ENCODE measurements at regions not wholly inside any gene's neighbourhood (a gene's known extent, or its start where the extent isn't known, plus 50 kb on each side); places are given as distances from the start of the nearest gene placed in this dataset.
"Not testable (repeated sequence)": the region's sequence is repeated elsewhere in the genome, so short reads cannot be mapped to it uniquely, and the experiment has no call there.

GRCh38 chr14:106727962-106728361 is 1201.6 kb downstream of the TMEM121 start:
- DNase-seq (ENCODE audit: low read depth): not testable (repeated sequence)

DNA sequence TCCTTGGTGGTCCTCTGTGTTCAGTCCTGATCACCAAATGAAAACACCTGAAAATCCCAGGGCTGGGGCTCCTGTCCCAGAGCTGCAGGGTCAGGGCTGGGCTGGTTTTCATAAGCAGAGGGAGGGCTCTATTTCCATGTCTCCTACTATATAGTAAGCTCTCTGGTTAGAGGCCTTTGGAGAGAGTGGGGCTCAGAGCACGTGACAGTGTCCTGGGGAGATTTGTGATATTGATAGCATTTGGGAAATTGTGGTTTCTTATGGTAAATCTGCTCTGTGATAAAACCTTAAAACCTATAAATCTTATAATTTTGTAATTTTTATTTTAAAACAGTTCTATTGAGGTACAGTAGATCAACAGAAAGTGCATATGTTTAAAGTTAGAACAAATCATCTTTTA is 1202.2 kb downstream of the TMEM121 start:
- DNase-seq (ENCODE audit: low read depth): no peak

GRCh38 chr14:106729551-106729950 is 1203.2 kb downstream of the TMEM121 start:
- DNase-seq (ENCODE audit: low read depth): no peak

- DNase-seq (ENCODE audit: low read depth): no peak
Measured at GRCh38 chr14:106733771-106734170, 1207.4 kb downstream of the TMEM121 start.

DNA sequence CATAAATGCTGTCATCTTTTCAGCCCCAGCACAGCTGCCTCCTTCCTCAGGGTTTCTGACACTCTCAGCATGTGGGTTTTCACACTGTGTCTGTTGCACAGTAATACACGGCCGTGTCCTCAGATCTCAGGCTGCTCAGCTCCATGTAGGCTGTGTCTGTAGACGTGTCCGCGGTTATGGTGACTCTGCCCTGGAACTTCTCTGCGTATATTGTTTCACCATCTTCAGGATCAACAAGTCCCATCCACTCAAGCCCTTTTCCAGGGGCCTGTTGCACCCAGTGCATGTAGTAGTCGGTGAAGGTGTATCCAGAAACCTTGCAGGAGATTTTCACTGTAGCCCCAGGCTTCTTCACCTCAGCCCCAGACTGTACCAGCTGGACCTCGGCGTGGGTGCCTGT is 1210.6 kb downstream of the TMEM121 start:
- no peak for DNase-seq (ENCODE audit: low read depth)

- DNase-seq (ENCODE audit: low read depth): no peak
Measured at GRCh38 chr14:106738075-106738474, 1211.7 kb downstream of the TMEM121 start.

GRCh38 chr14:106738598-106739258 is 1212.3 kb downstream of the TMEM121 start:
- DNase-seq (ENCODE audit: low read depth): not testable (repeated sequence)

DNA sequence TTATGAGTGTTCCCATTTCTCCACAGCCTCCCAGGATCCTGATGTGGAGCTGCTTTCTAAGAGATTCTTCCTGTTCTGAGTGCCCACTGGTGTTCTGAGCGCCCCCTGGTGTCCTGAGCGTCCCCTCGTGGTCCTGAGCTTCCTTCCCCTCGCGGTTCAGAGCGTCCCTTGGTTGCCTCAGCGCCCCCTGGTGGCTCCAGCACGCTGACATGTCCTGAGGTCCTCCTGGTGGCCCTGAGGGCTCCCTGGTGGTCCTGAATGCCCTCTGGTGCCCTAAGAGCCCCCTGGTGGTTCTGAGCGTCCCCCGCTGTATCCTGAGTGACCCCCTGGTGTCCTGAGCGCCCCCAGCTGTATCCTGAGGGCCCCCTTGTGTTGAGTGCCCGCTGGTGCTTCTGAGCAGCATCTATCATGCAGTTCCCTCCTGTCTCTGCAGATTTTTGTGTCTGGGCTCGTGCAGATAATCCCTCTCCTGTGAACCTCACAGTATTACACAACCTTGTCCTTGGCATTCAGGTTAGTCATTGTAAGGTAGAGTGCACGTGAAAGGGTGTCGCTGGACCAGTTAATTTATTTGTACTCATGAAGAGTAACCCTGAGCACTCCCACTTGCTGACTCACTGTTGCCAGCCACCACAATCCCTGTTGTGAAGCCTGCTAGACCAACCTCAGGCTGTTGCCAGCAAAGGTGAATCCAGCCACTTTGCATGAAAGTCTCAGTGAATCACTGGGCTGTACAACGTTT is 1214.9 kb downstream of the TMEM121 start:
- DNase-seq (ENCODE audit: low read depth): not testable (repeated sequence)

DNA sequence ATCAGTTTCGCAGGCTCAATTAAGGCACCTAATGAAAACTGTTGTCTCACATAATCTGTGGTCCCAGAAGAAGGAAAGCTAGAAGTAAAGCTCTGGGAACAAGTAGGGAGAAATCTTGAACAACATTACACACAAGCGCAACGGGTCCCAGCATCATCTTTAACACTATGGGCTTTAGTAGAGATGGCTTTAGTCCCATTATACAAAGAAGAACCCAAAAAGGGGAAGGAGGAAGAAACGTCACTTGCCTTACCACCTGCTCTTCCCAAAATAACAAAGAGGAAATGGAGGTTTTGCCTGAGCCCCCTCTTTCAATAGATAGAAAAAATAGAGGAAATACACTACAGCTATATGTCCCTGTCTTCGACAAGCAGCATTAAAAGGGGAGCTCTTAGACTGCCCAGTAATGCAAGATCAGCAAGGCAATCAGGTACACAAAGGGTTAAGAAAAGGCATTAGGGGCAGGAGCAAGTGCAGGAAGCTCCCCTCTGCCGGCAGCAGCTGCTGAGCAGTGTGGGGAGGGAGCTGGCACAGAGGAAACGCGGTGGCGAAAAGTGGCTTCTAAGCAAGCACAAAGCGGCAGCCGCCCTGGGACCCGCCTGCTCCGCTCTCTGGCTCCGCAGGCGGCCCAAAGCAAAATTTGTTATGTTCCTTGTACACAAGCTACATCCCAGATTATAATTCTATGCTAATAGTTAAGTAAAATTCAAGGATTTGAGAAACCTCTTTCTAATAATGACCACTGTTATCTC is 1218.8 kb downstream of the TMEM121 start:
- not testable (repeated sequence) for DNase-seq (ENCODE audit: low read depth)

GRCh38 chr14:106750089-106750488 is 1223.7 kb downstream of the TMEM121 start:
- not testable (repeated sequence) for DNase-seq (ENCODE audit: low read depth)

GRCh38 chr14:106753751-106754150 is 1227.4 kb downstream of the TMEM121 start:
- not testable (repeated sequence) for DNase-seq (ENCODE audit: low read depth)

DNA sequence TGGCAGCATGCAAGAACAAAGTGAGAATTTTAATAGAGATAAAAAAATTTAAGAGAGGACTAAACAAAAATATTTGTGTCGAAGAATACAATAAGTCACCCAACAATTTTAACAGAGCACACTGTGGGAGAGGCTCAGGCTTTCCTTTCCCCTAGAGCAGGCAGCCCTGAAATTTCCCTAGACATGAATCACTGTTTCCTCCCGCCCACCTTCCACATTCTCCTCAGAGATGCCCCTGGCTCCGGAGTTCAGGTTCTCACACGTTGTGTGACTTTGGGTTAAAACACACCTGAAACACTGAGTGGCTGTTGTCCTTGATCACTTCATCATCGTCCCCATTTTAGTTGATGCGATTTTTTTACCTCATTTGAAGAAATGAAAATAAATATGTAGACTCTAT is 1231.1 kb downstream of the TMEM121 start:
- not testable (repeated sequence) for DNase-seq (ENCODE audit: low read depth)

DNA sequence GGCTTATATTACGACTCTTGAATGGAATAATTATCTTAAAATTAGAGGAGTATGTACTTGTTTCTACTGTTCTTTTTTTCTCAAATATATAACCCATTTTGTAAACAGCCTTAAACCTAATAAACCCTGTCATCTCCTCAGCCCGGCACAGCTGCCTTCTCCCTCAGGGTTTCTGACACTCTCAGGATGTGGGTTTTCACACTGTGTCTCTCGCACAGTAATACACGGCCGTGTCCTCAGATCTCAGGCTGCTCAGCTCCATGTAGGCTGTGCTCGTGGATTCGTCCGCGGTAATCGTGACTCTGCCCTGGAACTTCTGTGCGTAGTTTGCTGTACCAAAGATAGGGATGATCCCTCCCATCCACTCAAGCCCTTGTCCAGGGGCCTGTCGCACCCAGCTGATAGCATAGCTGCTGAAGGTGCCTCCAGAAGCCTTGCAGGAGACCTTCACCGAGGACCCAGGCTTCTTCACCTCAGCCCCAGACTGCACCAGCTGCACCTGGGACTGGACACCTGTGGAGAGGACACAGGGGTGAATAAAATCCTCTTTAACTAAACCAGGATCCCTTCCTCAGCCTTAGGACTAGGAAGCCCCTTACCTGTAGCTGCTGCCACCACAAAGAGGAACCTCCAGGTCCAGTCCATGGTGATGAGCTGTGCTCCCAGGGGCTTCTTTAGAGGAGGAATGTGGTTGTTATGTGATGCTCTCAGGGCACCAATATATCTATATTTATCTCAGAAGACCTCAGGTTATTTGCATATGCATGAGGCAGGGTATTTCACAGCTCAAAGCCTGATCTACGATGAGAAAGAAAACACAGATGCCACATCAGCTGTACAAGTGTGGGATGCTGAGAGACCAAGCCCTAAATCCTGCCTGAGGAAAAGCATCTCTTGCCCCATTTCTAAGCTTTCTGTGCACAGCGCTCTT is 1235.8 kb downstream of the TMEM121 start:
- DNase-seq (ENCODE audit: low read depth): not testable (repeated sequence)

GRCh38 chr14:106764968-106765369 is 1238.6 kb downstream of the TMEM121 start:
- DNase-seq (ENCODE audit: low read depth): not testable (repeated sequence)

DNA sequence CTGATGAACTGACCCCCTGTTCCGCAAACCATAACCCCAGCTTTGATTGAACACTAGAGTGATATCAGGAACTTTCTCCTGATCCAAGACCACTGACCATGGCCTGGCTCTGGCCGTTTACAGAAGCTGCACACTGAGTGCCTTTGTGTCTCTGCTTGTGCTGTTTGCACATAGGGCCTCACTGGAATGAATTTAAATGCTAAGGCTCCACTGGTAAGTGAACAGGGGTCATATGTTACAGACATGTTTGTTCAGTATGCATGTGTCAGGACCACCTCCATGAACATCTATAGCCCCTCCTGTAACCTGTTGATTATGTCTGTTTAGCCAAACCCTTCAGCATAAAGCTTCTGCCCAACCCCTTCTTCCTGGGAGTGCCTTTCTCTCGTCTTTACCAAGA is 1239.8 kb downstream of the TMEM121 start:
- DNase-seq (ENCODE audit: low read depth): no peak

DNA sequence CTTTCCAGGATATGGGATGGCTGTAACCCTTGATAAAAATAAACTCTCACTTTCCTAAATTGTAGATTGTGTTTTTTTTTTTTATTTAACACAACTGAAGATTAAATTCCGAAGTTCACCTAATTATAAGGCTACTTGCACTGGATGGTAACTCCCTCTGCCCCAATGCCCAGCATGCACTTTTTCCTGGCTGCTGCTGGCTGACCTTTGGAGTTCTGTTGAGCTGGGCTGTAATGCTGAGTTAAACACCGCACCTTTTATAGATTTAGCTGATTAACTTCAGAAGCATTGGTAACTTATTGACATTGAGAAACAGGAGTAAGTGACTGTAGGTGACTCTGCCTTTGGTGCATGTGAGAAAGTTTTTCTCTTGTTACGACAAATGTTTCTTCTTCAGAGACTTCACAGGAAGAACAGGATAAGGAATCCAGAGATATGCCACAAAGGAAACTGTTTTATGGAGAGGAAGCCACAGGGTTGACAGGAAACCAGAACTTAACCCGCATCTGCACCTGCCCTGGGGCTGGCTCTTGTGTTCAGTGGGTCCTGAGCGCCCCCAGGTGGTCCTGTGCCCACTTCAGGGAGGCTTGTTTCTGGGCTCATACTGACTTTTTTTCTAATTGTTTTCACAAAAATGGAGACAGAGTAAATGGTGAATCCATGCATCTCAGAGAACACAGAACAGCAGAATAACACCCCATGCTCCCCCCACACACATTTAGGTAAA is 1240.3 kb downstream of the TMEM121 start:
- DNase-seq (ENCODE audit: low read depth): peak; percentile 28

GRCh38 chr14:106768230-106768629 is 1241.8 kb downstream of the TMEM121 start:
- DNase-seq (ENCODE audit: low read depth): not testable (repeated sequence)

DNA sequence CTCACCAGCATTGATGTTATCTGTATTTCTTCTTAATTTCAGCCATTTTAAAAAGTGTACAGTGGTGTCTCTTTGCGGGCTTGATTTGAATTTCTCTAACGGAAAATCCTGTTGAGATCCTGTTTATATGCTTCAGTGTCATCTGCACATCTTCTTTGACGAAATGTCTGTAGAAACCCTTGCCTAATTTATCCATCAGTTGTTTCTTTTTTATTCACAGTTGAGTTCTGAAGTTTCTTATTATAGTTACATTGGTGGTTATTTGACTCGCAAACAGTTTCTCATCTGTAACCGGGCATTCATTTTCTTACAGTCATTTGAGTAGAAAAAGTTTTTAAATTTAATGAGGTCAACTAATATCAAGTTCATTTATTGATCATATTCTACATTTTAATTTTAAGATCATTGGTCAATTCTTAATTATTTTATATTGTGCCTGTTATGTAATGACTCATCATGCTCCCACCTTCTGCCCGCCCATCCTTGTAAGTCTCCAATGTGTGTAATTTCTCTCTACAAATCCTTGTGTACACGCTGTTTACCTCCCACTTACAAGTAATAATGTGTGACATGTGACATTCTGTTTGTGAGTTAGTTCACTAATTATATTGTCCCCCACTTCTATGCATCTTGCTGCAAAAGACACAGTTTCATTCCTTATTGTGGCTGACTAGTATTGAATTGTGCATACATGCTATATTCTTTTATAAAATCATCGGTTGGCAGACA is 1242.8 kb downstream of the TMEM121 start:
- DNase-seq (ENCODE audit: low read depth): not testable (repeated sequence)

DNA sequence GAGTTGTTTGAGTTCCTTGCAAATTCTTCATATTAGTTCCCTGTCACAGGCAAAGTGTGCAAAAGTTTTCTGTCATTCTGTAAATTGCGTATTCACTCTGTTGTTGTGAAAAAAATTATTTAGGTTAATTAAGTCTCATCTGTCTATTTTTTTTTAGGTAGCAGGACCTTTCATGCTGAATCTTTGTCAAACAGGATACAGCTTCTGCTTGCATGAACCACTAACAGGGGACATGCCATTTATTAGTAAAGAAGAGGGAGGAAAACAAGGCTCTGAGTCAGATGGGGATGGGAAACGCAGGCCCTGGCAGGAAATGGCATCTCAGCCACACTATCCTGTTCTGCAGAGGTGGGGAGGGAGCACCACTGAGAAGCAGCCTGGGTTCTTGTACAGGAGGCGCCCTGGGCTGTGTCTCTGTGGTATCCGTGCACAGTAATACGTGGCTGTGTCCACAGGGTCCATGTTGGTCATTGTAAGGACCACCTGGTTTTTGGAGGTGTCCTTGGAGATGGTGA is 1243.8 kb downstream of the TMEM121 start:
- DNase-seq (ENCODE audit: low read depth): not testable (repeated sequence)

- peak; percentile 74 for DNase-seq (ENCODE audit: low read depth)
Measured at GRCh38 chr14:106774889-106775480, 1248.6 kb downstream of the TMEM121 start.

Measured in activated T-cell treated with anti-CD3 and anti-CD28 coated beads for 24 hours (primary cell).